Rectal smooth muscle tissue (tissue), 1 donor: ENCODE measurements at regions not wholly inside any gene's neighbourhood (a gene's known extent, or its start where the extent isn't known, plus 50 kb on each side); places are given as distances from the start of the nearest gene placed in this dataset.

Experiments used
- H3K27ac ChIP-seq: one replicate; pipeline ENCODE4 v1.7.0; 2013; ENCODE audit warnings: low read depth, low read length, inconsistent platforms
- H3K27me3 ChIP-seq: one replicate; pipeline ENCODE4 v1.7.0; 2013; ENCODE audit warnings: low read length; ENCODE audit not compliant: control insufficient read depth, insufficient read depth
- H3K36me3 ChIP-seq: one replicate; pipeline ENCODE4 v1.7.0; 2013; ENCODE audit warnings: low read length; ENCODE audit not compliant: control insufficient read depth, insufficient read depth
- H3K4me1 ChIP-seq: one replicate; pipeline ENCODE4 v1.7.0; 2013; ENCODE audit warnings: low read length; ENCODE audit not compliant: control insufficient read depth, insufficient read depth
- H3K4me3 ChIP-seq: one replicate; pipeline ENCODE4 v1.7.0; 2013; ENCODE audit warnings: low read length
- H3K9ac ChIP-seq: one replicate; pipeline ENCODE4 v1.7.0; 2013; ENCODE audit warnings: low read length

DNA sequence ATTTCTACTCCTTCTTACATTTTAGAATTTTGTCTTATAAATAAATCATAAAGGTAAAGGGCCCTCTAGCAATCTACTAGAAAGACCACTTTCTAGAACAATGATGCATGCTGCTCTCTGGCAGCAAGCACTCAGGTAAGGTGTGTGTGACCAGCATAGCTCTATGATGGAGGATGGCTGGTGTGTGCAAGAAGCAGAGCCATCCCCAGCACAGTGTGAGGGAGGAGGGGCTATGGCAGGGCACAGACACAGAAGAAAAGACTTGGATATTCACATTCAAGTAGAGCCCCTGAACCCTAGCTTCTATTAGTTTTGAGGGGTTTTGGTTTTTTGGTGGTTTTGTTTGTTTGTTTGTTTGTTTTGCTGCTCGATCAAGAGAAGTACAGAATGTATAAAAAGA is 277.1 kb upstream of the CCDC54 start:
- H3K4me3 ChIP-seq, result no peak overlapping the region
- H3K4me1 ChIP-seq, result no peaks in the 10 kb centered on the region

DNA sequence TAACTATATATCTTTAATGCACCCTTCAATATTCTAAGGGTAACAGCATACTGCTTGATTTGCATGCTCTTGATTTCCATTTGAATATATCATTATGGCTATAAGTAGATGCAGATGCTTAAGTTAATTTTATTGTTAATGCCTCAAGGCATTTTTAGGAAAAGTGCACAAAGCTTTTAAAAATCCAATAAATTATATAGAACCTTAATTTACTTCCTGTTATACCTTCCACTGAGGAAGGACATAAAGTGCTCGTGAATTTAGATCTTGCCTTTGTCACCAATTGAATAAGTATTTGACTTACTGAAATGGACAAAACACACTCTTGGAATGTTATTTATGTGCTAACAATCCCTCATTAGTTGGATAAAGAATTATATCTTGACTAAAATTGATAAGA is 276.7 kb upstream of the CCDC54 start:
- H3K4me1 ChIP-seq, result no peaks in the 10 kb centered on the region
- H3K27me3 ChIP-seq, result no peaks in the 10 kb centered on the region
- no peak overlapping the region for H3K27ac ChIP-seq
- no peaks in the 10 kb centered on the region for H3K36me3 ChIP-seq
- no peak overlapping the region for H3K4me3 ChIP-seq
- no peak overlapping the region for H3K9ac ChIP-seq

More for the DNA sequence above, 277.1 kb upstream of the CCDC54 start:
- Histone ChIP-seq H3K9ac (no peak overlapping the region), H3K27ac (no peak overlapping the region), H3K27me3 (no peaks in the 10 kb centered on the region), H3K36me3 (no peaks in the 10 kb centered on the region)

DNA sequence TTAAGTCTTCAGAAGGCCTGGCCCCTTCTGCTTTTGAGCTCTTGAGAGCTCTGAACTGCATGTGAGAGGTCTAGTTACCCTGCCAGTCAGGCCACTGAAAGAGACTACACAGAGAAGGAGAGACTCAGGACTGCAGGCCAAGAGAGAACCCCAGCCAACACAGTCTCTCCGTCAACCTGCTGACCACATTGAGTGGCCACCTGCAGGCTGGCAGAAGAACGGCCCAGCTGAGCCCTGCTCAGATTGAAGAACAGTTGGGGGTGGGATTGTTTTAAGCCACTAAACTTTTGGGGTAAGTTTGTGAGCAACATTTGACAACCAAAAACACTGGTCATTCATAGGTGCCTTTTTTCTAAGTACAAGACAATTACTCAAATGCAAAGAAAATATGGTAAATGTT is 273.5 kb upstream of the CCDC54 start:
- Histone ChIP-seq H3K4me3 (no peak overlapping the region), H3K4me1 (no peaks in the 10 kb centered on the region), H3K27me3 (no peaks in the 10 kb centered on the region), H3K9ac (no peak overlapping the region), H3K27ac (no peak overlapping the region), H3K36me3 (no peaks in the 10 kb centered on the region)

DNA sequence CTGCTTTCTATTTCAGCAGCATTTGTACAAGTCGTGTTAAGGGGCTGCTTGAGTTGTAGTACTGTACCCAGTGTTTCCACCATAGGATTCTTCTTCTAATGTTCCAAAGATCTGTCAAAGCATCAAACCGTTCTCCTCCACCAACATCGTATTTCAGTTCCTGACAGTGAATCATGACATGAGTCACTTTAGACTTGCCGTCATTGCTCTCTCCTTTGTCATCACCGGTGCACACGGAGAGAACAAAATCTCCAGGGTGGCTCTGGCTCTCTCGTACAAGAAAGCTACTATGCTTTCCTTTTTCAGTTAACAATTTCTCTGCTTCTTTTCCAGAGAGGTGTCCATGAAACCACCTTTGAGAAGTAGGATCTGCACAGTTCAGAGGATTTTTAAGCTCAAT is 270.9 kb upstream of the CCDC54 start:
- H3K27me3 ChIP-seq, result no peaks in the 10 kb centered on the region

DNA sequence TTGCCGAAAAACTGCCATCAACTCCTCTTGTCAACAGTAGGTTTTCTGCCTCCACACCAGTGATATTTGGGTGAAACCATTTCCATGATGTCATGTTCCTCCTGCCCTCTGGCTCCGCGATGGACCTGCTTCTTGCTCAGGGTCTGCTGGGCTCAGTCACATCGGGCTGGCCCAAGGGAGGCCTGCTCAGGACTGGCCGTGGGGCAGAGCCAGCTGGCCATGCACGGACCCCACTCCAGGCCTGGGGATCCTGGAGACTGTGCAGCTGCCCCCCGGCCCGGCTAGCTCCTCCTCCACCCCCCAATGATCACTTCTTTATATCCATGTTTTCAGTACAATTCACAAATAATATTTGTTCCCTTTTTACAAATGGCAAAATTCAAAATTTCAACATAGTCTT is 270.3 kb upstream of the CCDC54 start:
- Histone ChIP-seq H3K4me3 (no peak overlapping the region), H3K4me1 (no peaks in the 10 kb centered on the region), H3K36me3 (no peaks in the 10 kb centered on the region), H3K27ac (no peak overlapping the region), H3K9ac (no peak overlapping the region), H3K27me3 (no peaks in the 10 kb centered on the region)

More for the DNA sequence above, 270.9 kb upstream of the CCDC54 start:
- no peak overlapping the region for H3K9ac ChIP-seq
- no peaks in the 10 kb centered on the region for H3K36me3 ChIP-seq
- H3K27ac ChIP-seq, result no peak overlapping the region
- no peak overlapping the region for H3K4me3 ChIP-seq
- no peaks in the 10 kb centered on the region for H3K4me1 ChIP-seq

DNA sequence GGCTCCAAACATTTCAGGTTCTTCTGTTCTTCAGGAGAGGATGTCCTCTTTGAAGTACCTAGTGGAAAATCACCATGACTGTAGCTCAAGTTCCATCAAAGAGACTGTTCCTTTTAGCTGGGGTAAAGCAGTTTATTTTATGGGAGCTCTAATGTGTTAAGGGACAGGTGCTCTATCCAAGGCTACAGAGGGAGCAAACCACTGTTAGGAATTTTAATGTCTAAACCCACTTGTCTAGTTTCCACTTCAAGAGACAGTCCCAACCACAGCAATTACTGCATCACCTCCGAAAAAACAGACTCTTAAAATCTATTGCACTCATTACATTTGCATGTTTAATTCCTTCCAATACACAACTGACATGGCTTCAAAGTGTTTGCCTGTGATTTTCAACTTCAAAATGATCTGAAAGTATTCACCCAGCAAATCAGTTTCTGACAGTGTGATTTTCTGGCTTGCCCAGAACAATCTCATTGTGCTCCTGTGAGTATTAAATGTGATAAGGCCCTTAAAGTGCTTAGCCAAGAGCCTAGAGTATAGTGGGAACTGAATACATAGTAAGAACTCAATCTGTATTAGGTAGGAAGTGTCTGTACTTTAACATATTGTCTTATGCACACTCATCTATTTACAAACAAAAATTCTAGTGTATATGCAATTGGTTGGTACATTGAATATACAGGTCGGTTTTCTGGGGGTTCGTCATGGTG is 266.5 kb upstream of the CCDC54 start:
- Histone ChIP-seq H3K4me3 (no peak overlapping the region), H3K9ac (no peak overlapping the region), H3K4me1 (no peaks in the 10 kb centered on the region), H3K36me3 (no peaks in the 10 kb centered on the region), H3K27ac (no peak overlapping the region), H3K27me3 (no peaks in the 10 kb centered on the region)

DNA sequence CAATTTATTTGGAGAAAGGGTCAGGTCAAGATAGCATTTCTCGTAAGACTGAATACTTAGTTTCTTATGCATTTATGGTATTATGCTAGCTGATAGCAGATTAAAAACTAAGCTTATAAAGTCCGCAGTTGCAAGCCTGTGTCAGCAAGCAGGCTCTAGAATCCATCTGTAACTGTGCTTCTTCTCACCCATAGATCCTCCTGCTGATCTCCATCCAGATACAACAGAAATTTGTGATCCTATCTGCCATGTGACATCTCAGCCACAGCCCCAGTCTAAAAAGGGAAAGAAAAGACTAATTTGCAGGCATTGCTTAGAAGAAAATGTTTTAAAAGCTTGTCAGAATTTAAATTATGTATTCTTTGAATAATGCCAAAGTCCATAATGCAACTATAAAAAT is 265.4 kb upstream of the CCDC54 start:
- Histone ChIP-seq H3K27me3 (no peaks in the 10 kb centered on the region), H3K27ac (no peak overlapping the region), H3K9ac (no peak overlapping the region), H3K4me1 (no peaks in the 10 kb centered on the region), H3K4me3 (no peak overlapping the region), H3K36me3 (no peaks in the 10 kb centered on the region)

DNA sequence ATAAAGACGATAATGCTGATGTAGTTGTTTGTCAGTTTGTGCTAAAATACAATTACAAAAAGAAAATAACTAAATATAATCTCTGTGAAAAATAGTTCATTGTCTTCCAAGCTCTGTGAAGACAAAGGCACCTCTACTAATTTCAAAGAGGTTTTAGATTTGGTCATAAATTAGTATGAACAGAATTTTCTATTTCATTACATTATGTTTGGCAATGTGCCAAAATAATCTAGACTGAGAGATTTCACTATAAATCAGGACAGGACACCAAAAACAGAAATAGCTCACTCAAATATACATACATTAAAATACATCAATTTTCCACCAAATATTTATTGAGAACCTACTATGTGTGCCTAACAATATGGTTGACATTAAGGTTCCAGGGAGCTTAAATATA is 264.9 kb upstream of the CCDC54 start:
- H3K4me3 ChIP-seq, result no peak overlapping the region
- no peak overlapping the region for H3K27ac ChIP-seq
- H3K9ac ChIP-seq, result no peak overlapping the region
- no peaks in the 10 kb centered on the region for H3K36me3 ChIP-seq
- no peaks in the 10 kb centered on the region for H3K4me1 ChIP-seq
- no peaks in the 10 kb centered on the region for H3K27me3 ChIP-seq

DNA sequence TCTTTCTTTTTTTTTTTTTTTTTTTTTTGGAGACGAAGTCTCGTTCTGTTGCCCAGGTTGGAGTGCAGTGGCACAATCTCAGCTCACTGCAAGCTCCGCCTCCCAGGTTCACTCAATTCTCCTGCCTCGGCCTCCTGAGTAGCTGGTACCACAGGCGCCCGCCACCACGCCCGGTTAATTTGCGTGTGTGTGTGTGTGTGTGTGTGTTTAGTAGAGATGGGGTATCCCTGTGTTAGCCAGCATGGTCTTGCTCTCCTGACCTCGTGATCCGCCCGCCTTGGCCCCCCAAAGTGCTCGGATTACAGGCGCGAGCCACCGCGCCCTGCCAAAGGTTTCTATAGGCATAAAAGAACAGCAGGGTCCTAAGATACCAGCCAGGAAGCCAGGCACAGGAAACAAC is 261.0 kb upstream of the CCDC54 start:
- H3K27me3 ChIP-seq, result no peaks in the 10 kb centered on the region
- H3K9ac ChIP-seq, result no peak overlapping the region
- H3K27ac ChIP-seq, result no peak overlapping the region
- H3K36me3 ChIP-seq, result no peaks in the 10 kb centered on the region
- no peaks in the 10 kb centered on the region for H3K4me1 ChIP-seq
- no peak overlapping the region for H3K4me3 ChIP-seq

DNA sequence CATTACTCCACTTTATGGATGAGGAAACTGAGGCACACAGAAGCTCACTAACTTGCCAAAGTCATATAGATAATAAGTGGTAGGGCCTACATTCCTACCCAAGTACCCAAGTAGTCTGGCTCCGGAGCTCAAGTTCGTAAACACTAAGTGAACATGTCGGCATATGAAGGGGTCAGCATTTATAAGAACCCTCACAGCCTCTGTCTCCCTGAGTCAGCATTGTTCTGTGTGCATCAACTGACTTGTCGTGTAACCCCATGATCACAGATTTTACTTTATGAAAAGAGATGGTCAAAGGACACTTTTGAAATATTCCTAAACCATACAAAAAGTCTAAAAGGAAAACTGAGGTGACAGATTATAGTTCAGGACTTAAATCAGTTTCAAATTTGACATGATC is 260.1 kb upstream of the CCDC54 start:
- Histone ChIP-seq H3K36me3 (no peaks in the 10 kb centered on the region), H3K27ac (no peak overlapping the region), H3K4me1 (no peaks in the 10 kb centered on the region), H3K4me3 (no peak overlapping the region), H3K9ac (no peak overlapping the region), H3K27me3 (no peaks in the 10 kb centered on the region)

DNA sequence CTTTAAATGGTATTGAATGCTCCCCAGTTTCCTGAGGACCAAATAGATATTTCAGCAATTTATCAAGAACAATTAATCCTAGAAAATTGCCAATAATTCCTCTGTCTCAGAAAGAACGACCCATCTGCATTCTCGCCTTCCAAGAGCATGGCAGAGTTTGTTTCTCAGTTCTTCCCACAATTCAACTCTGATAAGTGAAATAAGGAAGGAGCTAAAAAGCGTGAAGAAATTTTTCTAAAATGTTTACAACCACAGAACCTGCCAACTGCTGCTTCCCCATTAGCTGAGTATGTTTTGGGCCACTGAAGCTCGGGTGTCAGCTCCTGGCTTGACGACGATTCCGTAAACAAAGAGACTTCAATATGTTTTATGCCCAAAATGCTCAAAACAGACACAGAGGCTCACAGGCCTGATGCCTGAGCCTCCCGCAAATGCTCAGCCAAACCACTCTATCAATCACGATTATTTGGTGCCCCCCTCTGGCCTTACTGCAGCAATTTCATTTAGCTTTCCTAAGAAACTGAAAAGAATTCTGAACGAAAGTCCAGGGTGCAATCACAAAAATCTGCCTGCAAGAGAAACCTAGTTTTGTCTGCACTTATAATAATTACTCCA is 259.2 kb upstream of the CCDC54 start:
- H3K27ac ChIP-seq, result no peak overlapping the region
- no peaks in the 10 kb centered on the region for H3K4me1 ChIP-seq
- no peaks in the 10 kb centered on the region for H3K36me3 ChIP-seq
- no peak overlapping the region for H3K9ac ChIP-seq
- H3K4me3 ChIP-seq, result no peak overlapping the region
- H3K27me3 ChIP-seq, result no peaks in the 10 kb centered on the region

DNA sequence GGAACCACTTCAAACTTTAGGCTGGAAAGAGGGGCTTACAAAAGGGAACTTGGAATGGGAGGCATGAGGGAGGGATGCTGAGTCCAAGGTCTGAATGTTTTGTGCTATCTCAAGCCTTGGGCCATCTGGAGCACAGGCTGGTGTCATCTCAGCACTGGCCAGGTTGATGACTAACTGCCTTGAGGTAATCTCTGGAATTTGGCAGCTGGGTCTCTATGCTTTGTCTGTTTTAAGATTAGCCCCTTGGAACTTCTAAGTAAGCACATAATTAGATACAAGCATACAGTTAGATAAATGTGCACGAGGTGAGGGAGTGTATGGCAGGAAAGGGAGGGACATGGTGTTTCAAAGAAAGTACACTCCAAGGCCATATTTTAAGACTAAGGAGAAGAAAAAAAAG is 252.4 kb upstream of the CCDC54 start:
- Histone ChIP-seq H3K9ac (no peak overlapping the region), H3K27ac (no peak overlapping the region), H3K4me1 (no peaks in the 10 kb centered on the region), H3K4me3 (no peak overlapping the region), H3K36me3 (no peaks in the 10 kb centered on the region), H3K27me3 (no peaks in the 10 kb centered on the region)

DNA sequence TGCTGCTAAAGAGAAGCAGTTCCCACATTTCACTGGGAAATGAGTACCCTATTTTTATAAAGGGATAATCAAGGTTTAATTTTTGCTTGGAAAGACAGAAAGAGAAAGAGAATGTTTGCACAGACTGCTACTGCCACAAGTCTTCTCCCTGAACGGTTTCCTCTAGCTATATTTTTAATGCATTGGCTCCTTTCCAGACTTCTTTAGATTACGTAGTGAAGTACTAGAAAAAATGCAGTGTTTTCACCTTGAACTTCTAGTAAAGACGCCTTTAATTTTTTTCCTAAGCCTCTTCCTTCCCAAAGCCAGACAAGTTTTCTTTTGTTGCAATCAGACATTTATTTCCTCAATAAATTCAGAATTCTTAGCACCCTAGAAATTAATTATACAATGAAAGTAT is 248.3 kb upstream of the CCDC54 start:
- H3K4me3 ChIP-seq, result no peak overlapping the region
- no peaks in the 10 kb centered on the region for H3K36me3 ChIP-seq
- no peaks in the 10 kb centered on the region for H3K4me1 ChIP-seq
- no peaks in the 10 kb centered on the region for H3K27me3 ChIP-seq
- no peak overlapping the region for H3K9ac ChIP-seq
- H3K27ac ChIP-seq, result no peak overlapping the region
